Lower leg skin (tissue), 3 donors: ENCODE measurements at regions not wholly inside any gene's neighbourhood (a gene's known extent, or its start where the extent isn't known, plus 50 kb on each side); places are given as distances from the start of the nearest gene placed in this dataset.

Source experiments
- POLR2A ChIP-seq, 2 donors: fragments of 450-650 bp; IDR thresholded peaks; one replicate each; pipeline ENCODE4 v1.6.1; 2016 to 2017; ENCODE audit warnings: antibody characterized with exemption in 2 of 2, mild to moderate bottlenecking in 1 of 2, moderate library complexity in 1 of 2
- TF ChIP-seq, protein P1 (sequence below), 3 donors: fragments of 450-650 bp; IDR thresholded peaks; one replicate each; pipeline ENCODE4 v1.5.1; 2016; ENCODE audit warnings: antibody characterized with exemption in 3 of 3, mild to moderate bottlenecking in 3 of 3, moderate library complexity in 2 of 3

GRCh38 chr2:118622108-118622507 is 225.3 kb downstream of the EN1 start:
- TF ChIP-seq, protein P1, sequence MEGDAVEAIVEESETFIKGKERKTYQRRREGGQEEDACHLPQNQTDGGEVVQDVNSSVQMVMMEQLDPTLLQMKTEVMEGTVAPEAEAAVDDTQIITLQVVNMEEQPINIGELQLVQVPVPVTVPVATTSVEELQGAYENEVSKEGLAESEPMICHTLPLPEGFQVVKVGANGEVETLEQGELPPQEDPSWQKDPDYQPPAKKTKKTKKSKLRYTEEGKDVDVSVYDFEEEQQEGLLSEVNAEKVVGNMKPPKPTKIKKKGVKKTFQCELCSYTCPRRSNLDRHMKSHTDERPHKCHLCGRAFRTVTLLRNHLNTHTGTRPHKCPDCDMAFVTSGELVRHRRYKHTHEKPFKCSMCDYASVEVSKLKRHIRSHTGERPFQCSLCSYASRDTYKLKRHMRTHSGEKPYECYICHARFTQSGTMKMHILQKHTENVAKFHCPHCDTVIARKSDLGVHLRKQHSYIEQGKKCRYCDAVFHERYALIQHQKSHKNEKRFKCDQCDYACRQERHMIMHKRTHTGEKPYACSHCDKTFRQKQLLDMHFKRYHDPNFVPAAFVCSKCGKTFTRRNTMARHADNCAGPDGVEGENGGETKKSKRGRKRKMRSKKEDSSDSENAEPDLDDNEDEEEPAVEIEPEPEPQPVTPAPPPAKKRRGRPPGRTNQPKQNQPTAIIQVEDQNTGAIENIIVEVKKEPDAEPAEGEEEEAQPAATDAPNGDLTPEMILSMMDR (IDR thresholded peaks at IDR 0.05): no peak
- no peak for TF ChIP-seq POLR2A (IDR thresholded peaks at IDR 0.05)
